Stimulated activated CD4-positive, alpha-beta T cell treated with anti-CD3 and anti-CD28 coated beads, Interleukin-15, amount 100 ng/mL, for 48 hours (primary cell): ENCODE measurements at regions not wholly inside any gene's neighbourhood (a gene's known extent, or its start where the extent isn't known, plus 50 kb on each side); places are given as distances from the start of the nearest gene placed in this dataset.
"Not testable (repeated sequence)": the region's sequence is repeated elsewhere in the genome, so short reads cannot be mapped to it uniquely, and the experiment has no call there.

Experiments used
- DNase-seq, 2 donors: peaks; one replicate each; pipeline ENCODE4 v3.0.0-alpha.2; 2020; ENCODE audit warnings: low read depth in 2 of 2

DNA sequence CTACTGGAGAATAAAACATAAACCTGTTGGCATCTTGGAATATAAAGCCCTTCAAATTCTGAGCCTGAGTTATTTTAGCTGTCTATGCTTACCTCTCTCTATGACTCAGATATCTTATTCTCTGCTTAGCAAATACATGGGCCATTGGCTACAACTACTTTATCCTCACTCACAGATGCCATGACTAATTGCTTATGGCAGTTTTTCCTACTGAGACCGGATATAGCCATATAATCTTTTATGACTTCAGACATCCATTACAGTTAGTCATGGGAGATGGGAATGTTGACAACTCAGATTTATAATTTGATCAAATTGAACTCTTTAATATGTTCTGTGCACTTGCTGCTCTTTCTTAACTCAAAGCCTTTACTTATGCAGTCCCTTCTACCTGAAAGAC, 502.4 kb upstream of the ATP2B1 start:
- no peak for DNase-seq

DNA sequence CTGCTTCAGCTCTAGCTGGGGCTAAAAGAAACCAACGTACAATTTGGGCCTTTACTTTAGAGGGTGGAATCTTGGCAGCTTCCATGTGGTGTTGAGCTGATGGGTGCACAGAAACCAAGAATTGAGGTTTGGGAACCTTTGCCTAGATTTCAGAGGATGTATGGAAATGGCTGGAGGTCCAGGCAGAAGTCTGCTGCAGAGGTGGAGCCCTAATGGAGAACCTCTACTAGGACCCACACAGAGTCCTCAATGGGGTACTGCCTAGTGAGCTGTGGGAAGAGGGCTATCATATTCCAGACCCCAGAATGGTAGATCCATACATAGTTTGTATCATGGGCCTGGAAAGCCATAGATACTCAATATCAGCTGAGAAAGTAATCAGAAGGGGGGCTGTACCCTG, 500.4 kb upstream of the ATP2B1 start:
- no peak for DNase-seq

DNA sequence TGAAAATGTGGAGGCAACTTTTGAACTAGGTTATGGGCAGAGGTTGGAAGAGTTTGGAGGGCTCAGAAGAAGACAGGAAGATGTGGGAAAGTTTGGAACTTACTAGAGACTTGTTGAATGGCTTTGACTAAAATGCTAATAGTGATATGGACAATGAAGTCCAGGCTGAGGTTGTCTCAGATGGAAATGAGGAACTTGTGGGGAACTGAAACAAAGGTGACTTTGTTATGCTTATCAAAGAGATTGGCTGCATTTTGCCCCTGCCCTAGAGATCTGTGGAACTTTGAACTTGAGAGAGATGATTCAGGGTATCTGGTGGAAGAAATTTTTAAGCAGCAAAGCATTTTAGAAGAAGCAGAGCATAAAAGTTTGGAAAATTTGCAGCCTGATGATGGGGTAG, 499.7 kb upstream of the ATP2B1 start:
- not testable (repeated sequence) for DNase-seq

DNA sequence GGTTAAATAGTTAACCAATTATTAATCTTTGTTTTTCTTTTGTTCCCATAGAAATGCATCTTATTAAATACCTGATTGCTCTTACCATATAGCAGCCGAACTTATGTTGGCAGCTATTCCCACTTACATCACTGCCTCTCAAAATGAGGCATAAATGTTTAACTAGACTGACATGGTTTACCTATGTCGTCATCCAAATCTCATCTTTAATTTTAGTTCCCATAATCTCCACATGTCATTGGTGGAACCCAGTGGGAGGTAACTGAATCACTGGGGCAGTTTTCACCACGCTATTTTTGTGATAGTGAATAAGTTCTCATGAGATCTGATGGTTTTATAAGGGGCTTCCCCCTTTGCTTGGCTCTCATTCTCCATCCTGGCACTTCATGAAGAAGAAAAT, 499.2 kb upstream of the ATP2B1 start:
- DNase-seq = no peak

DNA sequence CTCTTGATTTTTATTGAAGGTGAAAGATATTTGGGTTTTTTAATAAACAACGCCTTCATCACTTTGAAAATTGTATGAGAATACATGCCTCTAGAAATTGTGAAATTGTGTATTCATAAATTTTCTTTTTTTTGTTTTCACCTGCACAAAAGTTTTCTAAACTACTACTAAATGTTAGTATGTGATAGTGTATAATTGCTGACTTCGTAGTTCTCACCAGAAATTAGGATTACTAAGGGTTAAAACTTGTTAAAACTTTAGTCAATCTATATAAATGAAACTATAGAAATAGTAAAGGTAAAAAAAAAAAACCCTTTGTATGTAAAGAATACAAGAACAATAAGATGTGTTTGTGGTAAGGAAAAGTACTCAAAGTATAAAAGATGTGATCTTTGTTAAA, 496.5 kb upstream of the ATP2B1 start:
- DNase-seq = no peak

DNA sequence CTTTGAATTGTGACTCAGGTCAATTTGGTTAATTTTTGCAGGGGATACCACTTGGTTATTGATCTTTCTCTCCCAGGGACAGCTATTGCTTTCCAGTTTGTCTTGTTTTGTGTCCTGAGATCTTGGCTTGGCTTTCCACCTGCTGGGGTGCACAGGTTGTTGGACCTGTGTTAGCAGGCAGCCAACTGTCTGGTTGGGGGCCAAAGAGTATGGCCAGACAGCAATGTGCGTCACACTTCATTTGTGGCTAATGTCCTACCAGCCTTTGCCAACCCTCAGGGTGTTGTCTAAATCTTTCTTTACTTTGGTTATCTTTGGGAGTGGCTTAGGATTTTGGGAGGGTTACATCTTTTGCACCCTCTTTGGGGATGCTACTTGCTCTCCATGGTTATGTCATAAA, 494.9 kb upstream of the ATP2B1 start:
- DNase-seq = no peak

DNA sequence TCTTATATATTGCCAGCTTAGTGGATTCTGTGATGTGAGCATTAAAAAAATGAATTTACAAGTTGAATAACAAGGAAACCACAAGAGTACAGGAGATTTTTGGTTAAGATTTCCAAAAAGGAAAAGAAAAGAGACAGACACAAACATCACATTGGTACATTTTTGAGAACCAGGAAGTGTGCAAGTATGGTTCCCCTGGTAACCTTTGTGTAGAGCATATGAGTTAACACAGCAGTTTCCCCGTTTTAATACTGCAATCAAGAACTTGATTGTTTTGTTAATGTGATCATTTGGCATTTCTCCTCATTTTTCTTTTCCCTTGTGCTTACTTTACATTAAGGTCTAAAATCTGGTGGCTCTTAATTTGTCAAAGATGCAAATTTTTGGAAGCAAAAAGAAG, 490.4 kb upstream of the ATP2B1 start:
- DNase-seq = no peak

DNA sequence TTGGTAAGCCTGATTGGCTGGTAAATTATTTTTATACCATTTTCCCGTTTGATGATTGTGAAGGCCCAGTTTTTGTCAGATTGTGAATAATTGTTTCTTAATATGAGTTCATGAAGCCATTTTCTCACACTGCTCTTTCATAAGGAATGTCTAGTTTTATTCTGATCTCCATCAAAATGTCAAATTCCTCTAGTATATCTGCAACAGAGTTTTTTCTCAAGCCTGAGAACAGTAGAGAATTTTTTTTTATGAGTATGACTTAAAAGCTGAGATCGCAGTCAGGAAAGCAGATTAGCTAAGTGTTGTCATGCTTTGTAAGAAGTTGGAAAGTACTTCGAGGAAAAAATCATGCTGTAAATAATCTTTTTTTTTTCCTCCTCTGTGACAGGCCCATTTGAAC, 484.9 kb upstream of the ATP2B1 start:
- DNase-seq = no peak

DNA sequence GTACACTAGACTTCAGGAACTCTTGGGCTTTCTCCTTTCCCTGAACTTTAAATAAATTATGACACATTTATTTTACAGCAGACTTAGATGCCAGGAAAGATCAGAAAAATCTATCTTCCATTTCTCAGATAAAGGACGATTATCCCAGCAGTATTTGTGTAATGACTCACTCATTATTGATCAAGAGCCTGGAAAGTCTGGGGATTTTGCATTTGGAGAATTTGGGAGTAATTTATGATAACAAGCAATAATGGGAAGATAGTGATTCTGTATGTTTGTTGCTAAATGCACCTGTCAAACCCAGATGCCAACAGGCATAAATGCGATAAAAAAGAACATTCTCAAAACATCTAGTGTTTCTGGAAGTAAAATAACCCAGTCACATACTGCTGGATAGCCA, 480.2 kb upstream of the ATP2B1 start:
- DNase-seq = no peak

DNA sequence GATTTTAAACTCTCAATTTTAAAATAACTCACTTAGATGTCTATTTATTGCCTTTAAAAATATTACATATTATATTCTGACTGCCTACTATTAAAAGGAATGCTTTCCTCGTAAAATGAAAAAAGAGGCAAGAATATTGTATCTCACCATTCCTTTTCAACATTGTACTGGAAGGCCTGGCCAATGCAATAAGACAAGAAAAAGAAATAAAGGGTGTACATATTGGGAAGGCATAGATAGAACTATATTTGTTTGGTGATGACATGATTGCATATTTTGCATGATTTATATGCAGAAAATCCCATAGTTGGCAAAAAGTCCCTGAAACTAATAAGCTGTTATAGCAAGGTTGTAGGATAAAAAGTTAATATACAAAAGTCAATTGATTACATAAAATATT, 474.6 kb upstream of the ATP2B1 start:
- DNase-seq = no peak

DNA sequence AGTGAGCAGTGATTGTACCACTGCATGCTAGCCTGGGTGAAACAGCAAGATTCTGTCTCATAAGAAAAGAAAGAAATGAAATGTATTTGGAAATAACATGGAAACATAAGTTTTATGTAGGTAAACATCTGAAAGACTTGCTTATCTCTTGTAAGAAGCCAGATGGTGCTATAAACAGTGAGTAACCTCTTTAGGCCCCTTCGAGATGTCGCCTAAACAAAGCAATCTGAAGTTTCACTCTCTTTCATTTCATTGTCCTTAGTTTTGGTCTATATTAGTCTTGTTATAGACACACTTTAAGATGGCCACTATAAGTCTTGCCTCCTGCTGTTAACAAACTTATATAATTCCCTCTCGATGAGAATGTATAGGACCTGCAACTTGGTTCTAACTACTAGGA, 472.6 kb upstream of the ATP2B1 start:
- no peak for DNase-seq

DNA sequence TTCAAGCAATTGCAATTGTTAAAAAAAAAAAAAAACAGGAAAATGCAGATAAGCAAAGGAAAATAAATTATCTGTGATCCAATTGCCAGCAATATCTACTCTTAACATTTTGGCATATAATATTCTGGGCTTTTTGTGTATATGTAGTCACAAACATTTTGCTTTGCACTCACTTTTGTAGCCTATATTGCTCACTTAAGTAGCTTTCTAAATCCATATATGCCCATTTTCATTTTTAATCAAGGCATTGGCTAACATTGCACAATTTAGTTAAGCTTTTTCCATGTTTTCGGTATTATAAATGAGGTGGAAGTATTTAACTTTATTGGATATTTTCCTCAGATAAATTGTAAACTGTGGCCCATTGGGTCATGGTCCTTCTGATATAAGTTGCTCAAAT, 466.3 kb upstream of the ATP2B1 start:
- DNase-seq = no peak

DNA sequence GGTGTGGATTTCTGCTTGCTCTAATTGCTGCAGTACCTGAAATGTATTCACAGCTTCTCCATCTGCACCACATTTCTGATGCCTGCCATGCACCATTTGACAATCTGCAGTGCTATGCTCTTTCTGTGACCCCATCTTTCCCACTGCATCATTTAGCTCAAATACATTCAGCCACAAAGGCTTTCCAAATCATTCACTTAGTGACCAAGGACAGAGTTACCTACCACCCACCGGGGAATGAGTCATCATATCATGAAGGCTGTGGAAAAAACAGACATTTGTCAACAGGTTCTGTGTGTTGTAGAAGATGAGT, 465.5 kb upstream of the ATP2B1 start:
- DNase-seq = no peak

DNA sequence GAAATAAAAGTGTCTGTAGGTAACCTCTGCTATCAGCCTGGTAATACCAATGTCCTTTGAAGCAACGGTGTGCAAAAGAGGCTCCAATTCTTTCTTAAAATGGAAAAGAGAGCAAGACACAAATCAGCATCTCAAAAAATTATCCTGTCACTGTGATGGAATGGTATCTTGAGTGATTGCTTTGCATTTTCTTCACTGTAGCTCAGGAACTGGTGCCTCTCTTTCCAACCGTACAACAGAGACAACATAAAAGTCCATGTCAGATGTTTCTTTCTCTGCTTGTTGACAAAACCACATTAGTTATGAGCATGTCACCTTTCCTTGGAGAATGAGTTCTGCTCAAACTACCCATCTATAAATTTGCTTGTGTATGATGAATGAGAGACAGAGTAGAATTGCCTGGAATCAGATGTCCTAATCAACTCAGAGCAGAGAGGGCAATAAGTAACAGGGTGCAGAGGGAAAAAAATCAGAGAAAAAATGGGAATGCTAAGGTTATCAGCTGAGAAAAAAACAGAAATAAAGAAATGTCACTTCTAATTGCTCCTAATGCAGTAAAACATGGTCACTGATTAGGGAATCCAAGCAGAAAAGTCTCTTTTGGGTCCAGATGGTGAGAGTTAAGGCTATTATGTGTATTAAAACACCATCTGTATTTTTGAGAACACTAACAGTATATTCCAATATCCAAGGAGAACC, 465.0 kb upstream of the ATP2B1 start:
- no peak for DNase-seq

DNA sequence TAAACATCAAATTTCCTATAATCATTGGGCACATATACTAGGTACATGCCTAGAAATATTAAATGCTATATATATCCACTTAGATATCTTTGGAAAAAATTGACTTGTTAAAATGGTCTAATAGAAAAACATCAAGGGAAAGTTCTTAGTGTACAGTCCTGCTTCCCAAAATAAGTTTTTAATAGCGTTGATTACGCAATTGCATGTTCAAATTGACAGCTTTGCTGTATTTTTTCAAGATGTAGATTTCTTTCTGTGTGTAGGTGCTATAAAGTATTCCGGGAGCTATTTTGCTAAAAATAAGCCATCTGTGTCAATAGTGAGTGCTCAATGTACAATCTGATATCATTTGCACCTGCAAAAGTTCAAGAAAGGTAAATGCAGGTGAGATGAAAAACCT, 463.9 kb upstream of the ATP2B1 start:
- DNase-seq = no peak

DNA sequence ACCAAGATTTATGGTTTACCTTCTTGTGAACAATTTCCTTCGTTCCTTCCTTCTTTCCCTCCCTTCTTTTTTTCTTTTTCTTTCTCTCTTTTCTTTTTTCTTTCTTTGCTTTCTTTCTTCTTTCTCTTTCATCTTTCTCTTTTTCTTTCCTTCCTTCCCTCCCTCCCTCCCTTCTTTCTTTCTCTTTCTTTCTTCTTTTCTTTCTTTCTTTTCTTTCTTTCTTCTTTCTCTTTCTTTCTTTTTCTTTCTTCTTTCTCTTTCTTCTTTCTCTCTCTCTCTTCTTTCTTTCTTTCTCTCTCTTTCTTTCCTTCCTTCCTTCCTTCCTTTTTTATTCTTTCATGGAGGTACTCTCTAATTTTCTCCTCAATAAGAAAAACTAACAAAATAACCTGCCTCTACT, 462.1 kb upstream of the ATP2B1 start:
- no peak for DNase-seq

DNA sequence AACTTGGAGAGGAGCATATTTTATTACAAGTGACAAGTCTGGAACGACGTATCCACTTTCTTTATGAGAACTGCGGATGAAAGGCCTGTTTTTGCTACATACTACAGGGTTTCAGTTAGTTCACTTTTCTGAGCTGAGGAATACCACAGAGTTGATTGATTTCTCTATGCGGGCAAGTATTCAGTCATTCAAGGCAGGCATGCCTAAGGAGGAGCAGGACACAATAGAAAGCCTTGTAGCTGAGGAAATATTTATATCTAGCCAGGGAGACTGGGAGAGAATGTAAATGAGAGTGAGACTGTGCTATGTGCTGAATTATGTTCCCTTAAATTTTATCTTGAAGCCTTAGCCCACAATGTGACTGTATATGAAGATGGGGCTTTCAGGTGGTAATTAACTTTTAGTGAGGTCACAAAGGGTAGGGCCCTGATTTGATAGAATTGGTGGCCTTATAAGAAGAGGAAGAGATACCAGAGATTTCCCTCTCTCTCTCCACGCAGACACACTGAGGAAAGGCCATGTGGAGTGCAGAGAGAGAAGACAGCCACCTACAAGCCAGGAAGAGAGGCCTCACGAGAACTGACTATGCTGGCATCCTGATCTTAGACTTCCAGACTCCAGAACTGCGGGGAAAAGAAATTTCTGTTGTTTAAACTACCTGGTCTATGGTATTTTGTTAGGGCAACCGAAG, 459.0 kb upstream of the ATP2B1 start:
- no peak for DNase-seq

DNA sequence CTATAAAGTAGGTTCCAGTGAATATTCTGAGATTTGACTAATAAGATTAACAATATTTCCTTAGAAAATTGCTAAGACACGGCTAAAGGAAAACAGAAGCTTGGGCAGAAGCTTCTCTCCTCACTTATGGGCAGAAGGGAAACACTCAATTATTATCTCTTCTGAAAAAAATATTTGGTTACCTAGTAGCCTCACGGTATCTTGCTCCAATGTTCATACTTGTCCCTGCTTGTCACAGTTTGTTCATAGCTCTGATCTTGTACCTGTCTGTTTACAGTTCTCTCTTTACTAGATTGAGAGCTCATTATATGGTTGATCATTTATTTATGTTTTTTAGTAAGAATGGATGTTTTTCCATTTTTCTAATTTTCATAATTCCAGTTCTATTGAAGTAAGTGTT, 458.0 kb upstream of the ATP2B1 start:
- no peak for DNase-seq

DNA sequence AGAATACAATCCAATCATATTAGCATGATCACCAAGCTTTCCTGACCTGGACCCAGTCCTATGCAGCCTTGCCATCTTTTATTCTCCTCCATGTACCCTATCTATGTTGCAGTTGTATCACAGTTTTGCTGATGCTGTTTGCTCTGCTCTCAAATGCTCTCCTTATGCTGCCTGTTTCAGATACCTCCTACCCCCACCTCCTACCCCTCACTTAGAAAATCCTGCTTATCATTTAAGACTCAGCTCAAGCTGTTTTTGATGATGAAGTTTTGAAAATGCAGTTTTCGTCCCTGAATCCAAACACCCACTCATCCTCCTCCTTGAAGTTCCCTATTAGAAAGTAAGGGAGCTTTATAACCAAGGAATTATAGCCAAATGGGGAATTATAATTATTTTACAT, 457.4 kb upstream of the ATP2B1 start:
- DNase-seq = no peak

DNA sequence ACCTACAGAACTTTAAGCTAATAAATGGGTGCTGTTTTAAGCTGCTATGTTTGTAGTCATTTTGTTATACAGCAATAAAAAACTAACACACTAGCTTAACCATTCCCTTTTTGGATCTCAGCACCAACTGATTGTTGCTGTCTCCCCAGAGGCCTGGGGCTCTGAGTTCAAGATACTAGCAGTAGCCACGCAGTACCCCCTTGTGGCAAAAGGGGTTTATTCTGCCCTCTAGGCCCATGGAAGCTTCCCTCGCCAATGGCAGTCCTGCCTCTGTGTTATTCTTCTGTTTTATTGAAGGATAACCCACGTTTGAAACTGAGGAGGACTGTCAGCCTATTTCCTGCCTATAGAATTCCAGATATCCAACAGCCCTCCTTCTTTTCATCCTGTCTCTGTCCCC, 455.3 kb upstream of the ATP2B1 start:
- DNase-seq = no peak

DNA sequence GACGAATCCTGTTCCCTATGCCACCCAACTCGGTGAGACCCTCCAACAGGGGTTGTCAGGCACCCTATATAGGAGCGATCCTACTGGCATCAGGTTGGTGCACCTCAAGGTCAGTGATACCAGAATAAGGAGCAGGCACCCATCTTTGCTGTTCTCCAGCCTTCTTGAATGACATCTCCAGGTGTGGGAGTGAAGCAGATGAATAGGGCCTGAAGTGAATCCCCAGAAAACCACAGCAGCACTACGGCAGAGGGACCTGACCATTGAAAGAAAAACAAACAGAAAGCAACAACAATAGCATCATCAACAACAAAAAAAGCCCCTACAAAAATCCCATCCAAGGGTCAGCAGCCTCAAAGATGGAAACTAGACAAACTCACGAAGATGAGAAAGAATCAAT, 445.2 kb upstream of the ATP2B1 start:
- DNase-seq = no peak

DNA sequence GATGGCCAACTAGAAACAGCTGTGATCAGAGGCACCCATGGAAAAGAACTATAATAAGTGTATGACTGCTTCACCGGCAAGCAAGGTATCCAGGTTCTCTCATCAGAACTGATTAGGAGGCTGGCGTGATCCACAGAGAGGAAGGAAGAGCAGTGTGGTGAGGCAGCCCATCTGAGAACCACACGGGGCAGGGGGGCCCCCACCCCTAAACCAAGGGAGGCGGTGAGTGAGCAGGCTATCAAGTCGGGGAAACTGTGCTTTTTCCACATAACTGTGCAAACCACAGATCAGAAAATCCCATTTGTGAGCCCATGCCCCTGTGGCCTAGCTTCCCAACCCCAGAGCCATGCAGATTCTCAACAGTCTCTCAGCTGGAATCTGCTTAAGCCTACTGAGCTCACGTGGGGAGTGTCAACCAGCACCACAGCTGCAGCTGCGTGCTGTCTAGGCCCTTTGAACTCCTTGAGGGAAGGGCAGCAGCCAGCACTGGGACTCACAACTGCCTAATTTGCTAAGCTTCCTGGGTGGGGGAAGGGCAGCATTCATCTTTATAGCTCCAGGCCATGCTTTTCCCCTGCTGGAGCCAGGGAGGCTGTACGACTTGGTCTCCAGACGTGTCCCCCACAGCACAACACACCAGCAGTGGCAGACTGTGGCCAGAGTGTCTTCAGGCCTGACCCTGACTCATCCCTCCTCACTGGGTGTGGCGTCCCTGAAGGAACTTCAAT, 444.4 kb upstream of the ATP2B1 start:
- DNase-seq = no peak

DNA sequence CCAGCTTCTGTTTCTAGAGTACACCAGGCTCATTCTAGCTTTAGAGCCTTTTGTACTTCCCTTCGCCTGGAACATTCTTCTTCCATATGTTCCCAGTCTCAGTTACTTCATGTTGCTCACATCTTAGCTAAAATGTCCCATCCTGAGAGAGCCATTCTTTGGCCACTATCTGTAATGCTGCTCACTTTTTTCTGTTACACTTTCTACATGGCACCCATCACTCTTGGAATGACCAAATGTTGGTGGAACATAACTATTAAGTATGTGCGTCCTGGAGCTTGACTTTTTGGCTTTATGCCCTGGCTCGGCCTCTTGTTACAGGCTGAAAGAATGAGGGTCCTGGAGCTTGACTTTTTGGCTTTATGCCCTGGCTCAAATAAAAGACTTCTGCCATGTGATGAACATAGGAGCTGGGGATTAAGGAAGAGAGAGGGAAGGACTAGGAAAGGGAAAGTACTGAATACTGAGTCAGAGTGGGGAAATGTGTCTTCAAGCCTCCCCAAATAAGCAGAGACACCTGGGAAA, 442.9 kb upstream of the ATP2B1 start:
- DNase-seq = no peak
